DND-41 (cell line): ENCODE measurements at regions not wholly inside any gene's neighbourhood (a gene's known extent, or its start where the extent isn't known, plus 50 kb on each side); places are given as distances from the start of the nearest gene placed in this dataset.

Experiments
- ATAC-seq: fragments of 200-7000 bp; cut with Tn5 transposase; 3 replicates; pipeline ENCODE4 v1.9.1; 2021; ENCODE audit warnings: low read depth; ENCODE audit not compliant: insufficient read depth
- DNase-seq: peaks from one replicate; pipeline ENCODE4 v3.0.0-alpha.2; 2020
- H2AFZ ChIP-seq: 2 replicates; pipeline ENCODE4 v1.6.0; 2012; ENCODE audit warnings: low read depth, low read length
- H3K27ac ChIP-seq: 2 replicates; pipeline ENCODE4 v1.5.1; 2012; ENCODE audit warnings: low read length, inconsistent platforms
- H3K27me3 ChIP-seq: fragments of 200-600 bp; sonication (generic); 2 replicates; pipeline ENCODE4 v1.6.0; 2012; ENCODE audit warnings: low read length, mild to moderate bottlenecking, inconsistent platforms; ENCODE audit not compliant: insufficient read depth, poor library complexity
- H3K36me3 ChIP-seq: 2 replicates; pipeline ENCODE4 v1.5.1; 2012; ENCODE audit warnings: low read length, inconsistent platforms; ENCODE audit not compliant: insufficient read depth
- H3K4me1 ChIP-seq: 2 replicates; pipeline ENCODE4 v1.5.1; 2012; ENCODE audit warnings: mild to moderate bottlenecking, low read length; ENCODE audit not compliant: insufficient read depth
- H3K4me2 ChIP-seq: 2 replicates; pipeline ENCODE4 v1.6.0; 2012; ENCODE audit warnings: mild to moderate bottlenecking, moderate library complexity, low read length, inconsistent platforms; ENCODE audit not compliant: insufficient read depth
- H3K4me3 ChIP-seq, 2 experiments: fragments of 200-600 bp in 1 of 2; shearing (Covaris generic) in 1 of 2; 2 replicates each; pipeline ENCODE4 v1.5.1; 2012 to 2016; ENCODE audit warnings: inconsistent platforms in 2 of 2, low read length in 2 of 2, mild to moderate bottlenecking in 2 of 2, low read depth in 1 of 2, moderate library complexity in 1 of 2
- H3K79me2 ChIP-seq: 2 replicates; pipeline ENCODE4 v1.6.0; 2012; ENCODE audit warnings: low read length, inconsistent platforms; ENCODE audit not compliant: insufficient read depth
- H3K9ac ChIP-seq: 2 replicates; pipeline ENCODE4 v1.6.0; 2012; ENCODE audit warnings: low read depth, mild to moderate bottlenecking, inconsistent platforms, low read length, moderate library complexity
- H3K9me3 ChIP-seq: 2 replicates; pipeline ENCODE4 v1.5.1; 2012; ENCODE audit warnings: low read length, moderate library complexity, mild to moderate bottlenecking, inconsistent platforms; ENCODE audit not compliant: insufficient read depth, severe bottlenecking
- H4K20me1 ChIP-seq: 2 replicates; pipeline ENCODE4 v1.6.0; 2012; ENCODE audit warnings: low read length; ENCODE audit not compliant: insufficient read depth
- CTCF ChIP-seq: IDR thresholded peaks from 2 replicates; pipeline ENCODE4 v1.5.1; 2012; ENCODE audit warnings: borderline replicate concordance, low read length, moderate library complexity, mild to moderate bottlenecking; ENCODE audit not compliant: poor library complexity, severe bottlenecking; ENCODE audit errors: extremely low read depth
- EZH2 ChIP-seq: IDR thresholded peaks from 3 replicates; pipeline ENCODE4 v1.6.1; 2012; ENCODE audit warnings: borderline replicate concordance, low read depth, mild to moderate bottlenecking, moderate library complexity, low read length, inconsistent platforms; ENCODE audit not compliant: severe bottlenecking

- no peak overlapping the region for H3K4me2 ChIP-seq
- H3K27me3 ChIP-seq, result no peaks in the 10 kb centered on the region
- no peak for DNase-seq
- H4K20me1 ChIP-seq, result no peaks in the 10 kb centered on the region
- no peaks in the 10 kb centered on the region for H3K4me1 ChIP-seq
- no peak overlapping the region for H3K27ac ChIP-seq
- H3K9me3 ChIP-seq, result no peaks in the 10 kb centered on the region
- no peaks in the 10 kb centered on the region for H3K36me3 ChIP-seq
- TF ChIP-seq CTCF (no peak), EZH2 (no peak)
- H2AFZ ChIP-seq, result no peak overlapping the region
- H3K9ac ChIP-seq, result no peak overlapping the region
- no peak for ATAC-seq
- no peaks in the 10 kb centered on the region for H3K79me2 ChIP-seq
- H3K4me3 ChIP-seq, result no peak overlapping the region
Observed at GRCh38 chr6:81621816-81622395, 130.6 kb downstream of the TENT5A start.

GRCh38 chr6:81614292-81614691 is 138.2 kb downstream of the TENT5A start:
- ATAC-seq, result peak; percentile 80; the same call in 2 of the 3 replicates
- TF ChIP-seq CTCF (no peak), EZH2 (no peak)

GRCh38 chr6:81613606-81614005 is 138.9 kb downstream of the TENT5A start:
- H3K27me3 ChIP-seq, result no peaks in the 10 kb centered on the region
- peak overlapping the region in 1 of 2 experiments; percentile 27; a peak in 1 of 4 replicates for H3K4me3 ChIP-seq
- peak overlapping the region; percentile 59; the same call in 1 of the 2 replicates for H3K4me2 ChIP-seq
- DNase-seq (no peak), ATAC-seq (peak; percentile 79)
- H3K9me3 ChIP-seq, result no peaks in the 10 kb centered on the region
- H3K4me1 ChIP-seq, result peaks cover 26% of the 10 kb centered on the region
- H4K20me1 ChIP-seq, result no peaks in the 10 kb centered on the region
- TF ChIP-seq CTCF (no peak), EZH2 (no peak)
- 0 out of 2 replicates have a peak overlapping the region, but pooled peaks have one; percentile 3 for H3K9ac ChIP-seq
- no peaks in the 10 kb centered on the region for H3K79me2 ChIP-seq
- peak overlapping the region; percentile 51 for H2AFZ ChIP-seq
- no peaks in the 10 kb centered on the region for H3K36me3 ChIP-seq
- H3K27ac ChIP-seq, result peak overlapping the region; percentile 66

More at GRCh38 chr6:81614292-81614691, 138.2 kb downstream of the TENT5A start:
- H3K27ac ChIP-seq, result peak overlapping the region; percentile 66
- H3K4me1 ChIP-seq, result peaks cover 26% of the 10 kb centered on the region
- H4K20me1 ChIP-seq, result no peaks in the 10 kb centered on the region
- H3K4me3 ChIP-seq, result peak overlapping the region in 1 of 2 experiments; percentile 27; a peak in 1 of 4 replicates
- H2AFZ ChIP-seq, result peak overlapping the region; percentile 48
- no peaks in the 10 kb centered on the region for H3K79me2 ChIP-seq
- 0 out of 2 replicates have a peak overlapping the region, but pooled peaks have one; percentile 3 for H3K9ac ChIP-seq
- H3K9me3 ChIP-seq, result no peaks in the 10 kb centered on the region
- peak overlapping the region; percentile 59 for H3K4me2 ChIP-seq
- DNase-seq, result peak; percentile 15
- no peaks in the 10 kb centered on the region for H3K36me3 ChIP-seq
- H3K27me3 ChIP-seq, result no peaks in the 10 kb centered on the region
